ENCODE measurements at regions not wholly inside any gene's neighbourhood (a gene's known extent, or its start where the extent isn't known, plus 50 kb on each side); places are given as distances from the start of the nearest gene placed in this dataset.

GRCh38 chr2:234580686-234581085, 83.8 kb upstream of the ARL4C start:
- H3K27me3 ChIP-seq (ENCODE audit: insufficient read depth, low read length, poor library complexity, severe bottlenecking), result no peaks in the 10 kb centered on the region
- H3K9me2 ChIP-seq (replicated peaks; ENCODE audit: low read depth, low read length), result no peaks in the 10 kb centered on the region
- H3K4me3 ChIP-seq (ENCODE audit: low read length, poor library complexity, severe bottlenecking), result no peak overlapping the region
- TF ChIP-seq CTCF (conservative IDR thresholded peaks at IDR 0.05; ENCODE audit: low read length) (no peak), EZH2phosphoT487 (IDR thresholded peaks at IDR 0.05; ENCODE audit: borderline replicate concordance) (no peak)
- no peaks in the 10 kb centered on the region for H4K20me1 ChIP-seq (ENCODE audit: insufficient read depth, low read length, poor library complexity, severe bottlenecking)
- no peak overlapping the region for H3K4me2 ChIP-seq (ENCODE audit: low read depth, low read length, poor library complexity, severe bottlenecking)
- H3F3A ChIP-seq (ENCODE audit: low read depth), result no peaks in the 10 kb centered on the region
- no peaks in the 10 kb centered on the region for H3K79me2 ChIP-seq (ENCODE audit: insufficient read depth, low read length)
- H3K9me3 ChIP-seq (ENCODE audit: insufficient read depth, low read depth, low read length), result no peaks in the 10 kb centered on the region
- H3K36me3 ChIP-seq (ENCODE audit: insufficient read depth, low read length), result no peaks in the 10 kb centered on the region
- no peak overlapping the region for H2AFZ ChIP-seq (ENCODE audit: low read length)
- peaks cover 14% of the 10 kb centered on the region for H3K4me1 ChIP-seq (ENCODE audit: insufficient read depth, low read length, poor library complexity, severe bottlenecking)
- H3K9ac ChIP-seq (ENCODE audit: low read depth, low read length, poor library complexity, severe bottlenecking), result no peak overlapping the region

DNA sequence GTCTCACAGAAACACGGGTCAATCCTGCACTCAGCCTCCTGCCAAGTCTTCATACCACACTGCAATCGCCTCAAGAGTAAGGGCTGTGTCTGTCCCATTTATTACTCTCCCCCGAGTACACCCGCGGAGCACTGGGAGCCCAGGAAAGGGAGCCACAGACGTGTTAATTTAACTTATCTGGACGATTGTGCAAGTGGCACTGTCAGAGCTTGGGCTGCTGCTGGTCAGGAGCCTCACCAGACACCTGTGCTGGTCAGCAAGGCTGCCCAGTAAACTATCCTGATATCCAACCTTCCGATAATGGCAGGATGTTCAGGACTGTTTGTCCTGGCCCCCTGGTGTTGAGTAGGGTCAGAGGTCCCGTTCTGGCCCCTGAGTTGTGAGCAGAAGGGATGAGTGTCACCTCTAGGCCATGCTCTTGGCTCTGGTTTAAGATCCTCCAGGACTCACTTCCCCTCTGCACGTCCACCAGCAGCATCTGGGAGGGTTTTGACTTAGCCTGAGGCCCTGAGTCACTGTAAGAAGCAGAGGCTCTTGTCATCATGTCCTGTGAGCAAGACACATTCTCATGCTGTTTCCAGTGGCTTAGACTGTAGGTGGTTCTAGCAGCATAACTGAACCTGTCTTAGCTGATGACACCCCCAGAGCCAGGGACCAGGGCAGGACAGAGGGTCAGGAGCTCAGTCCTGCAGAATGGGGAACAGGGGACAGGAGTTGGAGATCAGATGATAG, 82.5 kb upstream of the ARL4C start:
- H4K20me1 ChIP-seq (ENCODE audit: insufficient read depth, low read length, poor library complexity, severe bottlenecking), result no peaks in the 10 kb centered on the region
- H3K9ac ChIP-seq (ENCODE audit: low read depth, low read length, poor library complexity, severe bottlenecking), result no peak overlapping the region
- H3K79me2 ChIP-seq (ENCODE audit: insufficient read depth, low read length), result no peaks in the 10 kb centered on the region
- H3K9me3 ChIP-seq (ENCODE audit: insufficient read depth, low read depth, low read length), result no peaks in the 10 kb centered on the region
- no peaks in the 10 kb centered on the region for H3K9me2 ChIP-seq (replicated peaks; ENCODE audit: low read depth, low read length)
- no peak for TF ChIP-seq CTCF (conservative IDR thresholded peaks at IDR 0.05; ENCODE audit: low read length)
- TF ChIP-seq EZH2phosphoT487 (IDR thresholded peaks at IDR 0.05; ENCODE audit: borderline replicate concordance), result no peak
- no peaks in the 10 kb centered on the region for H3F3A ChIP-seq (ENCODE audit: low read depth)
- H2AFZ ChIP-seq (ENCODE audit: low read length), result no peak overlapping the region
- H3K36me3 ChIP-seq (ENCODE audit: insufficient read depth, low read length), result no peaks in the 10 kb centered on the region
- peaks cover 14% of the 10 kb centered on the region for H3K4me1 ChIP-seq (ENCODE audit: insufficient read depth, low read length, poor library complexity, severe bottlenecking)
- H3K4me2 ChIP-seq (ENCODE audit: low read depth, low read length, poor library complexity, severe bottlenecking), result no peak overlapping the region
- H3K27me3 ChIP-seq (ENCODE audit: insufficient read depth, low read length, poor library complexity, severe bottlenecking), result no peaks in the 10 kb centered on the region
- H3K4me3 ChIP-seq (ENCODE audit: low read length, poor library complexity, severe bottlenecking), result no peak overlapping the region

GRCh38 chr2:234578389-234578788, 81.5 kb upstream of the ARL4C start:
- no peaks in the 10 kb centered on the region for H4K20me1 ChIP-seq (ENCODE audit: insufficient read depth, low read length, poor library complexity, severe bottlenecking)
- no peaks in the 10 kb centered on the region for H3K79me2 ChIP-seq (ENCODE audit: insufficient read depth, low read length)
- H3K4me1 ChIP-seq (ENCODE audit: insufficient read depth, low read length, poor library complexity, severe bottlenecking), result peaks cover 14% of the 10 kb centered on the region
- no peak overlapping the region for H3K9ac ChIP-seq (ENCODE audit: low read depth, low read length, poor library complexity, severe bottlenecking)
- H3K36me3 ChIP-seq (ENCODE audit: insufficient read depth, low read length), result no peaks in the 10 kb centered on the region
- H3K4me3 ChIP-seq (ENCODE audit: low read length, poor library complexity, severe bottlenecking), result no peak overlapping the region
- H3K9me3 ChIP-seq (ENCODE audit: insufficient read depth, low read depth, low read length), result no peaks in the 10 kb centered on the region
- H2AFZ ChIP-seq (ENCODE audit: low read length), result no peak overlapping the region
- TF ChIP-seq CTCF (conservative IDR thresholded peaks at IDR 0.05; ENCODE audit: low read length) (no peak), EZH2phosphoT487 (IDR thresholded peaks at IDR 0.05; ENCODE audit: borderline replicate concordance) (no peak)
- H3K4me2 ChIP-seq (ENCODE audit: low read depth, low read length, poor library complexity, severe bottlenecking), result no peak overlapping the region
- no peaks in the 10 kb centered on the region for H3K27me3 ChIP-seq (ENCODE audit: insufficient read depth, low read length, poor library complexity, severe bottlenecking)
- H3K9me2 ChIP-seq (replicated peaks; ENCODE audit: low read depth, low read length), result no peaks in the 10 kb centered on the region
- no peaks in the 10 kb centered on the region for H3F3A ChIP-seq (ENCODE audit: low read depth)

Measured in Loucy (cell line).